HPDE6-E6E7 (cell line): ENCODE measurements at regions not wholly inside any gene's neighbourhood (a gene's known extent, or its start where the extent isn't known, plus 50 kb on each side); places are given as distances from the start of the nearest gene placed in this dataset.

ENCODE experiments used
- DNase-seq: peaks from one replicate; pipeline ENCODE4 v3.0.0; 2011; ENCODE audit warnings: missing footprints; ENCODE audit errors: extremely low spot score

- no peak for DNase-seq
Observed at GRCh38 chr16:73308771-73309170, 260.8 kb upstream of the ZFHX3 start.

GRCh38 chr16:73306901-73307413 is 259.0 kb upstream of the ZFHX3 start:
- DNase-seq = no peak

GRCh38 chr16:73304008-73304774 is 256.3 kb upstream of the ZFHX3 start:
- DNase-seq = no peak

- DNase-seq = no peak
Observed at GRCh38 chr16:73302942-73303341, 255.0 kb upstream of the ZFHX3 start.

- DNase-seq = no peak
Observed at GRCh38 chr16:73301984-73302383, 254.1 kb upstream of the ZFHX3 start.

- no peak for DNase-seq
Observed at GRCh38 chr16:73299346-73299745, 251.4 kb upstream of the ZFHX3 start.

- no peak for DNase-seq
Observed at GRCh38 chr16:73298562-73298961, 250.6 kb upstream of the ZFHX3 start.

- no peak for DNase-seq
Observed at GRCh38 chr16:73290258-73290657, 242.3 kb upstream of the ZFHX3 start.

GRCh38 chr16:73289232-73289631 is 241.3 kb upstream of the ZFHX3 start:
- DNase-seq = no peak

- no peak for DNase-seq
Observed at GRCh38 chr16:73288520-73288919, 240.6 kb upstream of the ZFHX3 start.

GRCh38 chr16:73287859-73288405 is 240.0 kb upstream of the ZFHX3 start:
- no peak for DNase-seq

- no peak for DNase-seq
Observed at GRCh38 chr16:73286346-73287267, 238.7 kb upstream of the ZFHX3 start.

- no peak for DNase-seq
Observed at GRCh38 chr16:73285436-73286201, 237.7 kb upstream of the ZFHX3 start.

- no peak for DNase-seq
Observed at GRCh38 chr16:73280388-73280787, 232.5 kb upstream of the ZFHX3 start.

GRCh38 chr16:73279451-73279850 is 231.5 kb upstream of the ZFHX3 start:
- DNase-seq = no peak

- DNase-seq = no peak
Observed at GRCh38 chr16:73277071-73277470, 229.1 kb upstream of the ZFHX3 start.

- DNase-seq = no peak
Observed at GRCh38 chr16:73275448-73275847, 227.5 kb upstream of the ZFHX3 start.

- no peak for DNase-seq
Observed at GRCh38 chr16:73275024-73275423, 227.1 kb upstream of the ZFHX3 start.

GRCh38 chr16:73274140-73274539 is 226.2 kb upstream of the ZFHX3 start:
- DNase-seq = no peak

- no peak for DNase-seq
Observed at GRCh38 chr16:73268366-73268993, 220.6 kb upstream of the ZFHX3 start.

- DNase-seq = no peak
Observed at GRCh38 chr16:73265935-73266334, 218.0 kb upstream of the ZFHX3 start.
